Testis (tissue), 2 donors: ENCODE measurements at regions not wholly inside any gene's neighbourhood (a gene's known extent, or its start where the extent isn't known, plus 50 kb on each side); places are given as distances from the start of the nearest gene placed in this dataset.

Experiments
- POLR2A ChIP-seq: fragments of 450-650 bp; IDR thresholded peaks from one replicate; pipeline ENCODE4 v1.6.1; 2017; ENCODE audit warnings: antibody characterized with exemption, mild to moderate bottlenecking, moderate library complexity
- TF ChIP-seq, protein P1 (sequence below), 3 experiments: fragments of 450-650 bp in 2 of 3; fragments of 200-600 bp in 1 of 3; sonication (generic) in 1 of 3; IDR thresholded peaks; one replicate each; pipeline ENCODE4 v1.5.1; 2016 to 2019; ENCODE audit warnings: antibody characterized with exemption in 3 of 3, mild to moderate bottlenecking in 2 of 3, moderate library complexity in 1 of 3

DNA sequence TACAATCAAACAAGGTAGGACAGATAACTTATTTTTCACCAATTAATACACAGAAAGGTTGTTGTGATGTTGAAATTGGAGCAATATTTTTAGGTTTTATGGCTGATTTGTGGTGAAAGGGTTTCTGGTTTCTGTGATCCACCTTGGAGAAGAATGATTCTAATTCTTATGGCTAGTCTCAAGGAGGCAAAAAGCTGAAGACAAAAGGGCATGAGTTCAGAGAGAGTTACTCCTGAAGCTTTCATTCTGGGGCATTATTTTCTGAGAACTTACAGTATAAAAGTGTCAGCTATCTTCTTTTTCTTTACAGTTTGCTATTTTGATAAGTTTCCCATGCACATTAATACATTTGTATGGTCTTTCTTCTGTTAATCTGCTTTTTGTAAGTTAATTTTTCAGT lies 372.4 kb upstream of the CCDC179 start:
- TF ChIP-seq, protein P1, sequence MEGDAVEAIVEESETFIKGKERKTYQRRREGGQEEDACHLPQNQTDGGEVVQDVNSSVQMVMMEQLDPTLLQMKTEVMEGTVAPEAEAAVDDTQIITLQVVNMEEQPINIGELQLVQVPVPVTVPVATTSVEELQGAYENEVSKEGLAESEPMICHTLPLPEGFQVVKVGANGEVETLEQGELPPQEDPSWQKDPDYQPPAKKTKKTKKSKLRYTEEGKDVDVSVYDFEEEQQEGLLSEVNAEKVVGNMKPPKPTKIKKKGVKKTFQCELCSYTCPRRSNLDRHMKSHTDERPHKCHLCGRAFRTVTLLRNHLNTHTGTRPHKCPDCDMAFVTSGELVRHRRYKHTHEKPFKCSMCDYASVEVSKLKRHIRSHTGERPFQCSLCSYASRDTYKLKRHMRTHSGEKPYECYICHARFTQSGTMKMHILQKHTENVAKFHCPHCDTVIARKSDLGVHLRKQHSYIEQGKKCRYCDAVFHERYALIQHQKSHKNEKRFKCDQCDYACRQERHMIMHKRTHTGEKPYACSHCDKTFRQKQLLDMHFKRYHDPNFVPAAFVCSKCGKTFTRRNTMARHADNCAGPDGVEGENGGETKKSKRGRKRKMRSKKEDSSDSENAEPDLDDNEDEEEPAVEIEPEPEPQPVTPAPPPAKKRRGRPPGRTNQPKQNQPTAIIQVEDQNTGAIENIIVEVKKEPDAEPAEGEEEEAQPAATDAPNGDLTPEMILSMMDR (IDR thresholded peaks at IDR 0.05), result no peak
- TF ChIP-seq POLR2A, result no peak
